GM12872 (cell line): ENCODE measurements at regions not wholly inside any gene's neighbourhood (a gene's known extent, or its start where the extent isn't known, plus 50 kb on each side); places are given as distances from the start of the nearest gene placed in this dataset.

Source experiments
- CTCF ChIP-seq: IDR thresholded peaks from 3 replicates; pipeline ENCODE4 v1.5.1; 2011; ENCODE audit warnings: low read depth, mild to moderate bottlenecking, low read length, moderate library complexity; ENCODE audit not compliant: insufficient read depth

- no peak for TF ChIP-seq CTCF
These were observed 348.1 kb downstream of the BRD1 start for GRCh38 chr22:49479566-49479965.

GRCh38 chr22:49476800-49477400 lies 350.8 kb downstream of the BRD1 start:
- TF ChIP-seq CTCF, result no peak

GRCh38 chr22:49476176-49476575 lies 351.5 kb downstream of the BRD1 start:
- no peak for TF ChIP-seq CTCF

- no peak for TF ChIP-seq CTCF
These were observed 352.4 kb downstream of the BRD1 start for GRCh38 chr22:49475253-49475652.

- TF ChIP-seq CTCF, result no peak
These were observed 354.4 kb downstream of the BRD1 start for GRCh38 chr22:49473286-49473685.

- TF ChIP-seq CTCF, result no peak
These were observed 356.8 kb downstream of the BRD1 start for GRCh38 chr22:49470741-49471503.

GRCh38 chr22:49469896-49470740 lies 357.6 kb downstream of the BRD1 start:
- TF ChIP-seq CTCF, result no peak
